Gastroesophageal sphincter (tissue), 3 donors: ENCODE measurements at regions not wholly inside any gene's neighbourhood (a gene's known extent, or its start where the extent isn't known, plus 50 kb on each side); places are given as distances from the start of the nearest gene placed in this dataset.

Experiments used
- CTCF ChIP-seq, 4 experiments: fragments of 200-600 bp in 2 of 4; fragments of 450-650 bp in 2 of 4; sonication (generic) in 1 of 4; IDR thresholded peaks; one replicate each; pipeline ENCODE4 v1.5.1; 2017 to 2019; ENCODE audit warnings: antibody characterized with exemption in 4 of 4, mild to moderate bottlenecking in 2 of 4, moderate library complexity in 2 of 4
- EP300 ChIP-seq: sonication (generic); formaldehyde crosslinking; IDR thresholded peaks from one replicate; pipeline ENCODE4 v1.6.1; 2017; ENCODE audit warnings: antibody characterized with exemption, mild to moderate bottlenecking

GRCh38 chr16:35750157-35750689 is 2290.8 kb downstream of the TP53TG3F start:
- TF ChIP-seq CTCF (IDR thresholded peaks at IDR 0.05) (no peak), EP300 (no peak)
